Stromal cell of bone marrow (primary cell): ENCODE measurements at regions not wholly inside any gene's neighbourhood (a gene's known extent, or its start where the extent isn't known, plus 50 kb on each side); places are given as distances from the start of the nearest gene placed in this dataset.
A peak's percentile ranks its signal among the peaks of the same experiment; 100 is the strongest.
"Not testable (repeated sequence)": the region's sequence is repeated elsewhere in the genome, so short reads cannot be mapped to it uniquely, and the experiment has no call there.

Source experiments
- DNase-seq: peaks from one replicate; pipeline ENCODE4 v3.0.0-alpha.2; 2012; ENCODE audit warnings: low read depth

GRCh38 chr1:215287362-215287761 is 204.8 kb downstream of the KCNK2 start:
- DNase-seq, result no peak

GRCh38 chr1:215290018-215290417 is 207.5 kb downstream of the KCNK2 start:
- DNase-seq, result no peak

- DNase-seq, result no peak
Measured at GRCh38 chr1:215292932-215293331, 210.4 kb downstream of the KCNK2 start.

- DNase-seq, result no peak
Measured at GRCh38 chr1:215306426-215306825, 223.9 kb downstream of the KCNK2 start.

GRCh38 chr1:215321802-215322201 is 239.3 kb downstream of the KCNK2 start:
- DNase-seq, result no peak

- not testable (repeated sequence) for DNase-seq
Measured at GRCh38 chr1:215323992-215324391, 241.5 kb downstream of the KCNK2 start.

GRCh38 chr1:215330426-215330825 is 236.7 kb upstream of the KCTD3 start:
- DNase-seq, result no peak

- DNase-seq, result no peak
Measured at GRCh38 chr1:215344539-215344938, 222.6 kb upstream of the KCTD3 start.

- DNase-seq, result no peak
Measured at GRCh38 chr1:215345208-215345607, 221.9 kb upstream of the KCTD3 start.

GRCh38 chr1:215345766-215346165 is 221.3 kb upstream of the KCTD3 start:
- DNase-seq, result no peak

- DNase-seq, result no peak
Measured at GRCh38 chr1:215357901-215358300, 209.2 kb upstream of the KCTD3 start.

- no peak for DNase-seq
Measured at GRCh38 chr1:215358356-215358755, 208.7 kb upstream of the KCTD3 start.

- no peak for DNase-seq
Measured at GRCh38 chr1:215360031-215360430, 207.1 kb upstream of the KCTD3 start.

- peak; percentile 18 for DNase-seq
Measured at GRCh38 chr1:215360758-215361157, 206.3 kb upstream of the KCTD3 start.

GRCh38 chr1:215375381-215375780 is 191.7 kb upstream of the KCTD3 start:
- no peak for DNase-seq

- peak; percentile 88 for DNase-seq
Measured at GRCh38 chr1:215376544-215377264, 190.4 kb upstream of the KCTD3 start.

- DNase-seq, result peak; percentile 43
Measured at GRCh38 chr1:215377746-215378145, 189.4 kb upstream of the KCTD3 start.

GRCh38 chr1:215380566-215380965 is 186.5 kb upstream of the KCTD3 start:
- no peak for DNase-seq

- no peak for DNase-seq
Measured at GRCh38 chr1:215393476-215393875, 173.6 kb upstream of the KCTD3 start.

GRCh38 chr1:215394084-215394991 is 172.8 kb upstream of the KCTD3 start:
- no peak for DNase-seq

- DNase-seq, result no peak
Measured at GRCh38 chr1:215397106-215397505, 170.0 kb upstream of the KCTD3 start.

GRCh38 chr1:215397843-215398242 is 169.3 kb upstream of the KCTD3 start:
- DNase-seq, result no peak

GRCh38 chr1:215399787-215400186 is 167.3 kb upstream of the KCTD3 start:
- DNase-seq, result no peak
